NCI-H1092 (cell line): ENCODE measurements at regions not wholly inside any gene's neighbourhood (a gene's known extent, or its start where the extent isn't known, plus 50 kb on each side); places are given as distances from the start of the nearest gene placed in this dataset.

Experiments used
- DNase-seq: peaks from one replicate; lab custom pipeline; 2025; lab: John Stamatoyannopoulos, UW

- DNase-seq, result no peak
Observed at GRCh38 chr15:70158309-70159000, 60.7 kb upstream of the TLE3 start.

GRCh38 chr15:70156671-70157271 lies 59.1 kb upstream of the TLE3 start:
- no peak for DNase-seq

- DNase-seq, result no peak
Observed at GRCh38 chr15:70154718-70155347, 57.1 kb upstream of the TLE3 start.

GRCh38 chr15:70153921-70154717 lies 56.4 kb upstream of the TLE3 start:
- no peak for DNase-seq

GRCh38 chr15:70152070-70152480 lies 54.4 kb upstream of the TLE3 start:
- DNase-seq, result peak; percentile 69

GRCh38 chr15:70151462-70151861 lies 53.7 kb upstream of the TLE3 start:
- no peak for DNase-seq

GRCh38 chr15:70151003-70151402 lies 53.3 kb upstream of the TLE3 start:
- DNase-seq, result no peak

- DNase-seq, result no peak
Observed at GRCh38 chr15:70150405-70150747, 52.7 kb upstream of the TLE3 start.

GRCh38 chr15:70149667-70150404 lies 52.1 kb upstream of the TLE3 start:
- no peak for DNase-seq

- no peak for DNase-seq
Observed at GRCh38 chr15:70147778-70148177, 50.1 kb upstream of the TLE3 start.
